ENCODE measurements at regions not wholly inside any gene's neighbourhood (a gene's known extent, or its start where the extent isn't known, plus 50 kb on each side); places are given as distances from the start of the nearest gene placed in this dataset.

GRCh38 chr4:125975861-125976397 lies 661.2 kb downstream of the FAT4 start:
- DNase-seq: no peak

GRCh38 chr4:125979950-125980349 lies 665.2 kb downstream of the FAT4 start:
- no peak for DNase-seq

GRCh38 chr4:125983168-125983567 lies 668.4 kb downstream of the FAT4 start:
- DNase-seq: no peak

- DNase-seq: no peak
These were observed 671.1 kb downstream of the FAT4 start for GRCh38 chr4:125985856-125986255.

GRCh38 chr4:125986307-125986706 lies 671.6 kb downstream of the FAT4 start:
- no peak for DNase-seq

GRCh38 chr4:125988464-125988863 lies 673.7 kb downstream of the FAT4 start:
- DNase-seq: no peak

- DNase-seq: no peak
These were observed 676.6 kb downstream of the FAT4 start for GRCh38 chr4:125991398-125991797.

- no peak for DNase-seq
These were observed 678.1 kb downstream of the FAT4 start for GRCh38 chr4:125992891-125993290.

- DNase-seq: no peak
These were observed 679.3 kb downstream of the FAT4 start for GRCh38 chr4:125994024-125994423.

GRCh38 chr4:125994430-125994829 lies 679.7 kb downstream of the FAT4 start:
- no peak for DNase-seq

- DNase-seq: no peak
These were observed 690.2 kb downstream of the FAT4 start for GRCh38 chr4:126004941-126005340.

- DNase-seq: no peak
These were observed 692.4 kb downstream of the FAT4 start for GRCh38 chr4:126007142-126007541.

- no peak for DNase-seq
These were observed 698.0 kb downstream of the FAT4 start for GRCh38 chr4:126012691-126013290.

- no peak for DNase-seq
These were observed 703.5 kb downstream of the FAT4 start for GRCh38 chr4:126018274-126018673.

- no peak for DNase-seq
These were observed 709.1 kb downstream of the FAT4 start for GRCh38 chr4:126023896-126024295.

- no peak for DNase-seq
These were observed 712.8 kb downstream of the FAT4 start for GRCh38 chr4:126027601-126028000.

- no peak for DNase-seq
These were observed 714.1 kb downstream of the FAT4 start for GRCh38 chr4:126028876-126029275.

GRCh38 chr4:126037231-126037630 lies 722.5 kb downstream of the FAT4 start:
- DNase-seq: no peak

GRCh38 chr4:126038502-126039144 lies 723.9 kb downstream of the FAT4 start:
- DNase-seq: no peak

- DNase-seq: no peak
These were observed 731.4 kb downstream of the FAT4 start for GRCh38 chr4:126046081-126046614.

GRCh38 chr4:126047114-126047513 lies 732.4 kb downstream of the FAT4 start:
- DNase-seq: no peak

GRCh38 chr4:126051689-126052424 lies 737.1 kb downstream of the FAT4 start:
- no peak for DNase-seq

- DNase-seq: no peak
These were observed 741.4 kb downstream of the FAT4 start for GRCh38 chr4:126056116-126056650.

All from NCI-H748 treated with DMSO at 0.1 percent for 48 hours (cell line).